HG03558 (cell line): ENCODE measurements at regions not wholly inside any gene's neighbourhood (a gene's known extent, or its start where the extent isn't known, plus 50 kb on each side); places are given as distances from the start of the nearest gene placed in this dataset.
"Not testable (repeated sequence)": the region's sequence is repeated elsewhere in the genome, so short reads cannot be mapped to it uniquely, and the experiment has no call there.

Source experiments
- ATAC-seq: cut with Tn5 transposase; IDR thresholded peaks from one replicate; pipeline ENCODE4 v1.9.1; 2021; ENCODE audit warnings: moderate number of reproducible peaks; ENCODE audit not compliant: unreplicated experiment; ENCODE audit errors: extremely low read depth

DNA sequence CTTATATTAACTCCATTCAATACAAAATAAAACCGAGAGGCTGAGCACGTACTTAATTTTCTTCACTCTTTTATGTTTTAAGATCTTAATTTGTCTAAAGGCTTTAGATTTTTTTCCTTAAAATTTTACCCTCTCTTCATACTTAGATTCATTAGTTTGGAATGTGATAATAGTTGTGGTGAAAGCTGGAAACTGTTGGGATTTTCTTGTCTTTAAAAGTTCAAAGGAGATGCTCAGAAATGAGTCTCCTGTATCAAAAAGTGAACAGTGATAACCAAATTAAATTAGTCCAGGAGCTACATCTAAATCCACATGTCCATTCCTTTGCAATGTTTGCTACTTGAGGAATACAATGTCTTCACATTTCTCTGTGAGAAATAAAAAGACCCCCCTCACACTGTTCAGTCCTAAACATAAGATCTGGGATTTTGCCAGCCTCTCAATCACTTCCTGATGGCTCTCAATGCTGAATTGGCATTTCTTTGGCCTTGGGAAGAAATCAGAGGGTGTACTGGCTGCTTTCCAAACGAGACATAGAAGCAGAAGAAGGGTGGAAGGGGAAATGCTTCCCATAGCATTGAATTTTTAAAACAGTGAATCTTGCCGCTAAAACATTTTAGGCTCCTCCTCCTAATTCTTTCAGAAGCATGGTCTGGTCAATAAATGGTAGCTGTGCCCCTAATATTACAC is 245.0 kb downstream of the SHOX2 start:
- no peak for ATAC-seq

DNA sequence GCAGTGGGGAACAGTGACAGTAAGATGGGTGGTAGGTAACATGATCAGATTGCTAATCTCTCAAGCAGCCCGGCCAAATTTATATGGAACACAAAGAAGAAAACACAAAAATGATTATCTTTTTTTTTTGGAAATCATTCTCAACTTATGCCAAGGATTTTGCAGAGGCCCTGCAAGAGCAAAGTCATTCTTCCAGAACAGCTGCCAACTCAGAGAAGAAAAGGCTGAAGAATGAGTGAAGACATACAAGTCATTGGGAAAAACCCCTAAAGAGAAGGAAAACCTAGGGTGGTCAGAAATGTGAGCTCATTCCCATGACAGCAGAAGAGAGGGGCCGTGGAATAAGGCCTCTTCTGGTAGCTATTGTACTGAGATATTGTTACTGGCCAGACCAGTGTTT is 246.7 kb downstream of the SHOX2 start:
- ATAC-seq = no peak

DNA sequence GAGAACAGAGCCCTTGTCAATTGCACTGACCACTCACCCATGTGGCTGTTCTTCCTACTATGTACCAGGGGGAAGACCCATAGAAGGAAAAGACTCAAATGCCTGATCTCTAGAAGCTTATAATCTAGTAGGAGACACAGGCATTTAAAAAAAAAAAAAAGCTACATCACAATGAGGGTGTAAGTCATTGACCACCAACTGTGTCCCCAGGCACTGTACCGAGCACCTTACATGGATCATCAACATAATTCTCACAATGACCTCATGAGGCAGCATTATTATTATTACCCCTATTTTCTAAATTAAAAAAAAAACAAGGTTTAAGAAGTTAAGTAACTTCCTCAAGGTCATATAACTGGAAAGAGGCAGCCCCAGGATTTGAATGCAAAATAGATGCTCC is 247.4 kb downstream of the SHOX2 start:
- ATAC-seq = no peak

DNA sequence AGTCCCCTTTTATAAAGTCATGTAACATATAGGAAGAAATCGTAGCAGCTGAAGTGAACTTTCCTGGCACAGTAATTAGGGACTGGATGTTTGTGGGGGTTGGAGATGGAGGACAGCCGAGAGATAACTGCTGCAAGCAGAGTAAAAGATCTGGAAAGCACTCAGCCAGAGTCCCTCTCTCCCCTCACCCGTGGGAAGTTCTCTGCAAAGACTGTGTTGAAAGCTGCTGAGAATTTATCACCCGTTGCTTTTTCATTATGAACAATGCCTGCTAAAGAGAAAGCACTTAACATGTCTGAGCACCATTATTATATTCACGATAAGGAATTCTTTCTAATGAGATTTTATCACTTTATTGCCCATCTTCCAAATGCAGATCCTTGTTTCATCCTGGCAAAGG is 248.8 kb downstream of the SHOX2 start:
- no peak for ATAC-seq

DNA sequence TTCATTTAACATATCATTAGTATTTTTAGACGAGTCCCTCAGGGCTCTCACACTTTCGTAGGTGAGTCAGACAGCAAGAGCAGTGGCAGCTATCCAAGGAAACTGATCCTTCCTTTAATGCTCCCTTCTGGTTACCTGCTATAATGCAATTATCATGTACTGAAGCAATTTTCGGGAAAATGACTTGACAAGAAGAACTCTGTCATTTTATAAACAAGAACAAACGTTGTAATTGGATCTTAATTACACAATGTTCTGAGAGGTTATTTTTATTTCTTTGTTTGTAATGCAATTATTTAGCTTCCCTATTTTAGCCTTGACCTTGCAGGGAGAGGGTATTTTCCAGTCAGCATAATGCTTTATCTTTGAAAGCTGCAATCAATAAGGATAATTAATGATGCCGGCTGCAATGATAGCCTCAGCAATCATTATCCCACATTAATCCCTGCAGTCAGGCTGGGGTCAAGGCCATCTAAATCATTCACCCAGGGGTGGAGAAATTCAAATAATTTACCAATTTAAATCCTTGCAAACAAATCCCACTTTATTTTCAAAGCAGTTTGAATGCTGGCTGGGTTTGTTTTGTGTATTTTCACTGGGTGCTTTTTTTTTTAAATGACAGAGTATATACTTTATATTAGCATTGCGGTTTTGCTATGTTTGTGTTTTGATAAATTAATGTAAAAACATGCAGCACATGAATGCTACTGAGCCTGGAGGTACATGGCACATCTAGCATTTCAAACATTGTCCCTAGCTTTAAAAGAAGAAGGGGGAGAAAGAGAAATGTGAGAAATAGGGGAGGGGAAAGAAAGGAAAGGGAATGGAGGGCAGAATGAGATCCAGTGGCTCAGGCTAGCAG is 249.9 kb downstream of the SHOX2 start:
- ATAC-seq = no peak

DNA sequence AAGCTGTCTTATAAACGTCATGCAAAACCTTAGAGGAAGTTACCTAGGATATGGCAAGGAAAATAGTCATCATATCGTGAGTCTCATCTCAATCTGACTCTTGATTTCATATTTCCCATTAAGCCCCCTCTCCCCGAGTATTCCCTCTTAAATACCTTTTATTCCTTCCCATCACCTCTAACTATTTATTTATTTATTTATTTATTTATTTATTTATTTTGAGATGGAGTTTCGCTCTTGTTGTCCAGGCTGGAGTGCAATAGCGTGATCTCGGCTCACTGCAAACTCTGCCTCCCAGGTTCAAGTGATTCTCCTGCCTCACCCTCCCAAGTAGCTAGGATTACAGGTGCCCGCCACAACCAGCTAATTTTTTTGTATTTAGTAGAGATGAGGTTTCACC is 260.4 kb downstream of the SHOX2 start:
- ATAC-seq = not testable (repeated sequence)

DNA sequence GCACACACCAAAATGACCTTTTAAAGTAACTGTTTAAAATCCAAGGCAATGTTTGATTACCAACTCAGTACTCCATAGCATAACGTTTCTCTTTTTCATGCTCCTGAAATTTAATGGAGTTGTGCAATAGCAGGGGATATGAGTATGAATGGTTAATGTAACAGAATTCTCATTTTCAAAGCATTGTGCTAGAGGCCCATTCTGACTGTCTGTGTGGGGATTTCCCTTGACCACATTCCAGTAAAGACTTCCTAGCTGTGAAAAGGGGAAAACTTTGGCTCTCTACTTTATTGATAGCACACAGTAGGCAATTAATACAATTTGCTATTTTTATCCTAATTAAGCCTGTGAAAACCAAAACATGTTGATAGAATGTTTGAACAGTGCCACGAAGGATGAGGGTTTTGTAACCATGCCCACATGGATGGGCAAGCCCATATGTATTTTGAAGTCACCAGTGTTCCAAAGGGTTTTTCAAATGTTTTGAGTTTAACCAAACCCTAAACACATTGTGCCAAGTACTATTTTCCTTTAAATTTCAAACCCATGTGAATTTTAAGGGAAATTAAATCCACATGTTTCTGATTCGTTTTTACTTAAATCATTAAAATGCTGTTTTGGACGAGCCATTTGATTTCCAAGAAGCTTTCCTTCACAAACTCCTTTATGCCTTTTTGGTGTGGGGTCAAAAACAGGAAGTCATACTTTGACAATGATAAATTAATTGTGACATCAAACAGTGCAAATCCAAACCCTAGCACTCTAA is 261.2 kb downstream of the SHOX2 start:
- ATAC-seq = no peak

DNA sequence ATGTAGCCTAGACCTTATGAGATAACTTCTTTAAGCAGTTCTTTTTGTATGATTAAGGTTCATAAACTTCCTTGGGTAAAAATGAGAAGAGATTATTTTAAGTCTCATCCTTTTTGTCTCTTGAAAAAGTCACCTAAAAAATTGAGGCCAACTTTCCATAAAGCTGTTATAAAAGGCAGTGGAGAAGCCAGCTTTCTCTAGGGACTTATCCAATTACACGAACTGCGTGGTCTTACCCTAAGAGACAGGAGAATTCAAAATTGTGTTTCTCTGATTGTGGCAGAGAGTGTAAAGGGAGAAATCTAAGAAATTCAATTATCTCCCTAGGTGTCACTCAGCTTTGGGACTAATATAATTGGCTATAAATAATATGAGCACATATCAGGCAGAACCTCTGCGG is 262.0 kb downstream of the SHOX2 start:
- ATAC-seq = no peak

DNA sequence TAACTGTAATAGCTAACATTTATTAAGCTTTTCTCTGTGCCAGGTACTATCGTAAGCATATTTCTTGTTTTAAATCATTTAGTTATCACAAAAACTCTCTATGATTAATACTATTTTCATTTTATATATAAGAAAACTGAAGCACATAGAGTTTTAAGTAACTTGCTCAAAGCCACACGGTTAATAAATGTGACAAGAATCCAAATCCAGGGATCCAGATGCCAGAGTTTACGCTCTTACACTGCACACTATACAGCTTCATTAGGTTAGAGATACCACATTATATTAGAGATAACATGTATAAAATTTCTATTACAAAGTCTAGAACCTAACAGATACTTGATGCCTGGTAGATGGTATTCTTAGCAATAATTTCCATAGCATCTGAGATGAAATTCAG is 265.2 kb downstream of the SHOX2 start:
- ATAC-seq = no peak

DNA sequence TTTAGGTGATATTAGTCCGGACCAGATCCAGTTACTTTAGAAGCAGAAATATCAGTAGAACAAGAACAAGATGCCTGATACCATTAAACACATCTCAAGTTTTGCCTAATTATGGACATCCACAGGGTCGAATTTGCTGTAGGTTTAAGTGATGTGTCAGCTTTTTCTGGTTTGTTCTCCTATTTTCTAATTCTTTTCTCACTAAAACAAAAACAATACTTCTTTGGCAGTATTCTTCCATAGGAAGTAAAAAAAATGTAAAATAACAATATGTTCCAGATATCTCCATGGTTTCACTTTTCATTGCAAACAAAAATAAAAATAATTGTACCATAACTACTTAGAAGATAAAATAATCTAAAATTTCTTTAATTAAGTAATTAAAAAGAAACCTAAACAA is 265.7 kb downstream of the SHOX2 start:
- ATAC-seq = no peak

DNA sequence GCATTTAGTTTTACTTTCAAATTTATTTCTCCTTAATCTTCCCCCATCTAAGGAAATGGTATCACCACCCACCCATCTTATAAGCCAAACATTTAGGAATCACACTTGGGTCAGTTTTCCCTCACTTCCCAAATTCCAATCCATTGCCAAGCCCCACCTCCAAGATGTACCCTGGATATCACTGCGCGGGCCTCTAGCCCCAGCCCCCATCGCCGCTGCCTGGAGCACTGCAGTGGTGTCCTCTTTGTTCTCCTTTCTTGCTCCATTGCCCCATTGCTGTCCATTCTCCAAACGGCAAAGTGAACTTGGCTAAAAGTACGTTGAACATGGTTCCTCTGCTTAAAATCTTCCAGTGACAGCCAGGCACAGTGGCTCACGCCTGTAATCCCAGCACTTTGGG is 267.8 kb downstream of the SHOX2 start:
- ATAC-seq = no peak

DNA sequence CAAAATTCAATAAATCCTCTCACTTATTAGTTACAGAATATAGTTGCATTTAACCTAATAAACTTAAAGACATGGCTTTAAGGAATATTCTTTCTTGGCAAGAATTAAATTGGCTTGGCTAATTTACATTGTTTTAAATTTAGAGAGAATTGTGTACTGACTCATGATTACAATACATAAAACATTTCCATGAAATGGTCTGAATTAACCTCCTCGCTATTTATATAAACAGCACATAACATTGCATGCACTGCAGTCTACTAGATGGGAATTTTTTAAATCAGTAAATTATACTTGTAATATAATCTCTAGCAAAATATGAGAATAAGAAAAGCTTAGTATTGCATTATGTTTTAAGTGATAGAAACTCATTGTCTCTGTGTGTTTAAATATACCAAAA is 268.9 kb downstream of the SHOX2 start:
- ATAC-seq = no peak

DNA sequence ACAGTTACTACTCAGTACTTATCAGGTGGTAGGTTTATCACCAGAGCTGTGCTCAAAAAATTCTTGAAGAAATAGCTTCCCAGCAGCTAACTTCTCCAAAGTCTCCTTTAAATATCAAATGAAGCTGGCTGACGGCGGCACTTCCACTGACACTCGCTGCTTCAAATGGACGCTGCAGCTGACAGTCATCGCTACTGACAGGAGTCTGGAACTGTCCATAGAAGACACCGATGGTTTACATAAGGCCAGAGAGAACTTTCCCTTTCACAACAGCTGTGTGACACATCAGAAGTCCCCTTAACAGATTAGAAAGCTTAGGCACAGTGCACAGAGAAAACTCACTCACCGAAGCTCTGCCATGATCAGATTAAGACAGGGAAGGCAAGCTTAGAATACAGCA is 270.2 kb downstream of the SHOX2 start:
- ATAC-seq = no peak

DNA sequence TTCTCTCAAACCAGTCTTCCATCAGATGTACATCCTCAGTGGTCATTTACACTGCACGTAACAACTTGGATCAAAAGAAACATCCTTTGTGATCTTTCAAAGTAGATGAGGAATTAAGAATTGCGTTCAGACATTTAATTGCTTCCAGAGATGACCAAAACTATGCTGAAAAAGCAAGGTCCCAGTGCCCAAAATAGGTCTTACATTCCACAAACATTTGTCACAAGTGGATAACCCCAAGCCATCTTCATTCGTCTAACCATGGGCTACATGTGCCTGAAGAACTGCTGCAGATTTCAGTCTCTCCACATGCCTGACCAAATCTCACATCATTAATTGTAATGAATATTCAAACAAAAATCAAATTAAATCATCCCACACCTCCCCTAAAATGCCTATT is 273.6 kb downstream of the SHOX2 start:
- no peak for ATAC-seq

DNA sequence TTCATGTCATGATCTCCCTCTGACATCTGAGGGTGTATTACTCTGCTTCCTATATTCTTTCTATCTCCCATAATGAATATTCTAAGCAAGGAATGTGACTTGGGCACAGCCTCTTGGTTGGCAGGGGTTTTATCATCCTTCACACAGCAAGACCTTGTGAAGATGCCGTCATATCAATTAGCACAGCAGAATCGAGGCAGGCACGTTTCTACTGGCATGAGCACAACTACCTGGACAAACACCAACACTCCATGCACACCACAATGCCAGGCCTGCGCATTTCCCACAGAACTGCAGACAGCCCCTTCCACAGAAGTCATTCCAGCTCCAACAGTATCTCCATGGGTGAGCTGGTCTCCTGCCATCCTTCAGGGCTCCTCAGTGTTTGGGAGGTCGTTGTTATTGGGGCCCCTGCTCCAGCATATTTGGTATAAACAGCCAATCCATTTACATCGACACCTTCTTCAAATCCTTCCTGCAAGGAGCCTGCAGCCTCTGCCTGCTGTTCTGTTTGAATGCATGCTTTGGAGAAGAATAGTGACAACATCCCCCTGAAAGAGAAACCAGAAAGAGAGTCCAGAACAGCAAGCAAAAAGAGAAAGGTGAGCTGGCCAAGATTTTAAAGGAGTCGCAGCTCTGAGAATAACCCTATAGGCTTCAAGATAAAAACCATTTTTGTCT is 275.5 kb downstream of the SHOX2 start:
- no peak for ATAC-seq

DNA sequence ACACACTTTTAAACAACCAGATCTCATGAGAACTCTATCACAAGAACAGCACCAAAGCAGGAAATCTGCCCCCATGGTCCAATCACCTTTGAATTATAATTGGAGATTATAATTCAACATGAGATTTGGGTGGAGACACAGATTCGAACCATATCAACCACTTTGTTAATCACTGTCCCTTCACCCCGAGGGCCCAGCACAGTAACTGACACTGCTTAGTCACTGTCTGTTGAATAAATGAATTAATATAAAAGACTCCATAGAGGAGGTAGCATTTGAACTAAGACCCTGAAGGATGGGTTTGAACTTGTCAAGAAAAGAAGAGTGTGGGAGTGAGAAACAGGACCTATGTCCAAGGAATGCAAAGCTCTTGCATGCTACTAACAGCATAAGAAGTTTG is 276.4 kb downstream of the SHOX2 start:
- ATAC-seq = no peak

DNA sequence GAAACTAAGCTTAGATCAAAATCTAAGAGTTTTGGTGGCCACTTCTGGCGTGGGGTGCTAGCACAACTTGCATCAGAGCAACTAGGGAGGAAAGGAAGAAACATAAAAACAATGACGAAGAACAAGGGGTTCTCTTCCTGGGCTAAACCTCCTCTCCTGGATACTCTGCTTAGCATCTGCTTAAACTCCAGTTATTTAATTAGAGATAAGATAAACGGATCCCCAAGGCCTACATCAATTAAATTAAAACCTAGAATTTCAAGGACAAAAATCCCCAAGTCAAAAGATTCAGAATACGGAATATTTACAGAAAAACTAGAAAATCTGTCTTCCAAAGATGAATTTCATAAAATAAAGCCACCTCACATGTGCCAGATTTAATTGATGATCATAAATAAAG is 281.9 kb downstream of the SHOX2 start:
- ATAC-seq = no peak

DNA sequence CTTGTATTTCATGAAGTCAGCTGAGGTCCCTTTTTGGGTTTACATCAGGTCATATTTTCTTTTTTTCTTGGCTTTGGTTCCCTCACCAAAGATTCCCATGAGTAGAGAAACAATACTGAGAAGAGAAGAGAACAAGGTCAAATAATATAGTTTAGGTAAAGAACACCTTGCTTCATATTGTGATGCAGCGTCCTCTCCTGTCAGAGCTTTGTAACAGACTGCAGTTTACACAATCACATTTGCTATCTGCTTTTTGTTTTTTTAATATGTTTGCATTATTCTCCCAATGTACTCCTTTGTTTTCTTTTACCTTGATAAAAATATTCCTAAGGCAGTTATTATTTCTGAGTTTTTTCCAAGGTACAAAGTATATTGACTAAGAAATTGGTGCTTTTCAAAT is 283.2 kb downstream of the SHOX2 start:
- ATAC-seq = no peak

DNA sequence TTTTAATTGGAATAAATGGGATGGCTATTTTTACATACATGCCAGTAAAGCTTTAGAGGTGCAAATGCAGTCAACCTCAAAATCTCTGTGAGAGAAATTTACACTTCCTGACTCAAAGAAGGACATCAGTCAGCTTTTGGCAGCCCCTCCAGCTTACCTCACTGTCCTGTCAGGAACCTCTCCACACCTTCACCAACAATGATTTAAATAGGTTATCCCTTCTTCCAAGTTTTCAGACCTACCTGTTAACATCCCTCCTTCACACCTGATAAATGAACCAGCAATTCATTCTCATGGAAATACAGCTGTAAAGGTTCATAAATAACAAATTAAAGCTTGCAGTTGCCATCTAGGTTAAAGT is 286.1 kb downstream of the SHOX2 start:
- ATAC-seq = no peak

DNA sequence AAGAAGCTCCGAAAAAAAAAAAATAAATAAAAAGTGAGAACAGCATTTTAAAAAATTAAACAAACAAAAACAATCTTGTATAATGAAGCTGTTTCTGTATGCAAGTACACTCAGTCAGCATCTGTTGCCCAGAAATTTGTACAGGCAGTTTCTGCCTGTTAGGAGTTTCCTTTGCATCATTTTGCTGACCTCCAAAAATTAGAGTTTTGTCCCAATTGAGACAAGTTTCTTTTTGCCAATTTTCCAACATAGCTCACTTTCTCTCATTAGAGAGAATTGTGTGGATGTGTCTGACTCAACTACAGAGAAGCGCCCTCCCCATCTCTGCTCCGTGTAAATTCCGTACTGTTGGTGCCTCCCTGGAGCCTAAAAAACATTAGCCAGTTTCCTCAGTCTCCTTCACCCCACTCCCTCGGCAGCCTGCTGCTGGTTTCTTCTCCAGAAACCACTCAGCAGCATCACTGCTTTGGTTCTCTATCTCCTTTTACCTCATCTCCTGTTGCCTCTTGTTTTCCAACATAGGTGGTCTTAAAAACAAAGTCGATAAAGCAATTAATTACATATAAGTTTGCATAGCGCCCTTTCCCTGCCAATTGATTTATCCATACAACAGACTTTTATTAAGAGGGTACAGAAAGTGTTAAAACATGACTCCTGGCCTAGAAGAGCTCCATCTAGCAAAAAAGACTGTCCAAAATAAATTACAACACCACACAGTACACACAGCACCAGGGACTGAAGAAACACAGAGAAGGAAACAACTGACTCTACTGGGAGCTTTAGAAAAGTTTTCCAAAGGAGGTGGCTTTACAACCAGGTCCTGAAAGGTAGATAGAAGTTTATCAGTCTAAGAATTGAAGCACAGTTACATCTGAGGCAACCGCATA is 286.7 kb downstream of the SHOX2 start:
- no peak for ATAC-seq
